CD4-positive, alpha-beta T cell treated with Interleukin-15 for 1 hour (primary cell): ENCODE measurements at regions not wholly inside any gene's neighbourhood (a gene's known extent, or its start where the extent isn't known, plus 50 kb on each side); places are given as distances from the start of the nearest gene placed in this dataset.

Experiments used
- DNase-seq: peaks from one replicate; pipeline ENCODE4 v3.0.0-alpha.2; 2020

GRCh38 chr20:41939659-41940058 is 321.5 kb upstream of the CHD6 start:
- DNase-seq, result no peak

- DNase-seq, result no peak
These were observed 320.2 kb upstream of the CHD6 start for GRCh38 chr20:41938353-41938752.

GRCh38 chr20:41935259-41935791 is 317.1 kb upstream of the CHD6 start:
- no peak for DNase-seq

- DNase-seq, result no peak
These were observed 314.3 kb upstream of the CHD6 start for GRCh38 chr20:41932431-41932830.

- DNase-seq, result no peak
These were observed 309.5 kb upstream of the CHD6 start for GRCh38 chr20:41927655-41928054.

GRCh38 chr20:41927189-41927588 is 309.0 kb upstream of the CHD6 start:
- no peak for DNase-seq

GRCh38 chr20:41925476-41925875 is 307.3 kb upstream of the CHD6 start:
- no peak for DNase-seq

GRCh38 chr20:41923624-41924023 is 305.4 kb upstream of the CHD6 start:
- DNase-seq, result no peak

- DNase-seq, result no peak
These were observed 295.0 kb upstream of the CHD6 start for GRCh38 chr20:41913146-41913545.

GRCh38 chr20:41910558-41910957 is 292.4 kb upstream of the CHD6 start:
- DNase-seq, result no peak

GRCh38 chr20:41905199-41905598 is 287.0 kb upstream of the CHD6 start:
- no peak for DNase-seq

- DNase-seq, result no peak
These were observed 285.4 kb upstream of the CHD6 start for GRCh38 chr20:41903586-41903985.

- DNase-seq, result no peak
These were observed 284.2 kb upstream of the CHD6 start for GRCh38 chr20:41902346-41902745.

GRCh38 chr20:41900201-41900691 is 282.1 kb upstream of the CHD6 start:
- DNase-seq, result no peak

- DNase-seq, result no peak
These were observed 279.5 kb upstream of the CHD6 start for GRCh38 chr20:41897708-41898107.

- no peak for DNase-seq
These were observed 277.3 kb upstream of the CHD6 start for GRCh38 chr20:41895241-41896032.

- DNase-seq, result no peak
These were observed 276.2 kb upstream of the CHD6 start for GRCh38 chr20:41894255-41894963.

GRCh38 chr20:41892031-41892430 is 273.9 kb upstream of the CHD6 start:
- no peak for DNase-seq

- DNase-seq, result no peak
These were observed 271.7 kb upstream of the CHD6 start for GRCh38 chr20:41889844-41890224.

GRCh38 chr20:41889126-41889843 is 271.1 kb upstream of the CHD6 start:
- DNase-seq, result no peak

GRCh38 chr20:41888434-41888833 is 270.3 kb upstream of the CHD6 start:
- no peak for DNase-seq

- DNase-seq, result no peak
These were observed 269.3 kb upstream of the CHD6 start for GRCh38 chr20:41887500-41887899.

- no peak for DNase-seq
These were observed 263.4 kb upstream of the CHD6 start for GRCh38 chr20:41881466-41882046.
